B cell (primary cell): ENCODE measurements at regions not wholly inside any gene's neighbourhood (a gene's known extent, or its start where the extent isn't known, plus 50 kb on each side); places are given as distances from the start of the nearest gene placed in this dataset.

Experiments
- ATAC-seq: fragments of 200-7000 bp; cut with Tn5 transposase; one replicate; pipeline ENCODE4 v1.10.0; 2021; ENCODE audit warnings: low read depth, mild to moderate bottlenecking, moderate number of reproducible peaks, moderate library complexity
- CTCF ChIA-PET: fragments of 350-600 bp; sonication (Branson Sonifier 250); formaldehyde crosslinking; loops from one replicate; lab custom pipeline; 2021; ENCODE audit warnings: antibody characterized with exemption, inconsistent platforms; lab: Charles Lee
- POLR2A ChIA-PET: fragments of 350-600 bp; sonication (Branson Sonifier 250); formaldehyde crosslinking; loops from one replicate; lab custom pipeline; 2021; ENCODE audit warnings: antibody characterized with exemption; lab: Charles Lee
- DNase-seq: peaks from one replicate; pipeline ENCODE4 v3.0.0; 2013
- H2AFZ ChIP-seq: 2 replicates; pipeline ENCODE4 v1.6.1; 2012; ENCODE audit warnings: mild to moderate bottlenecking, low read depth, low read length; ENCODE audit not compliant: insufficient read depth, poor library complexity, severe bottlenecking
- H3K27ac ChIP-seq, 2 donors: 1 replicate in 1 of 2; 2 replicates in 1 of 2; pipeline ENCODE4 v1.5.1; 2012 to 2013; ENCODE audit warnings: low read length in 2 of 2, mild to moderate bottlenecking in 2 of 2, moderate library complexity in 1 of 2
- H3K27me3 ChIP-seq, 4 experiments: fragments of 200-600 bp in 1 of 4; sonication (generic) in 1 of 4; replicated peaks in 1 of 4; 1 replicate in 2 of 4; 2 replicates in 2 of 4; pipeline versions ENCODE4 v1.6.1 to v1.7.0; 2013 to 2016; ENCODE audit warnings: low read length in 3 of 4, mild to moderate bottlenecking in 2 of 4, mixed read lengths in 1 of 4, moderate library complexity in 1 of 4; ENCODE audit not compliant: insufficient read depth in 4 of 4, control insufficient read depth in 3 of 4; ENCODE audit errors: control extremely low read depth in 1 of 4
- H3K36me3 ChIP-seq, 2 experiments: replicated peaks in 1 of 2; 1 replicate in 1 of 2; 2 replicates in 1 of 2; pipeline versions ENCODE4 v1.6.1 to v1.7.1; 2013; ENCODE audit warnings: low read length in 1 of 2; ENCODE audit not compliant: insufficient read depth in 2 of 2, control insufficient read depth in 1 of 2; ENCODE audit errors: control extremely low read depth in 1 of 2, extremely low read depth in 1 of 2
- H3K4me1 ChIP-seq, 2 donors: fragments of 200-600 bp in 1 of 2; sonication (generic) in 1 of 2; 1 replicate in 1 of 2; 2 replicates in 1 of 2; pipeline versions ENCODE4 v1.5.1 to v1.6.1; 2013 to 2017; ENCODE audit warnings: low read length in 2 of 2; ENCODE audit not compliant: control insufficient read depth in 2 of 2, insufficient read depth in 2 of 2
- H3K4me2 ChIP-seq: replicated peaks from 2 replicates; pipeline ENCODE3; 2012; ENCODE audit warnings: mild to moderate bottlenecking, low read depth, low read length; ENCODE audit not compliant: poor library complexity, severe bottlenecking
- H3K4me3 ChIP-seq, 5 experiments: fragments of 200-600 bp in 1 of 5; sonication (generic) in 1 of 5; 1 replicate in 3 of 5; 2 replicates in 2 of 5; pipeline versions ENCODE4 v1.5.1 to v1.7.0; 2011 to 2016; ENCODE audit warnings: low read length in 4 of 5, mild to moderate bottlenecking in 4 of 5, low read depth in 2 of 5, control low read depth in 1 of 5, moderate library complexity in 1 of 5; ENCODE audit not compliant: insufficient read depth in 1 of 5; ENCODE audit errors: control extremely low read depth in 1 of 5, extremely low read depth in 1 of 5
- H3K79me2 ChIP-seq: fragments of 200-600 bp; sonication (generic); one replicate; pipeline ENCODE4 v1.6.0; 2016; ENCODE audit warnings: low read length; ENCODE audit not compliant: control insufficient read depth, insufficient read depth
- H3K9ac ChIP-seq: fragments of 200-600 bp; sonication (generic); 2 replicates; pipeline ENCODE4 v1.6.1; 2017; ENCODE audit warnings: mild to moderate bottlenecking, low read length, moderate library complexity
- H3K9me3 ChIP-seq, 3 donors: one replicate each; pipeline versions ENCODE4 v1.6.1 to v1.7.1; 2013; ENCODE audit warnings: low read length in 2 of 3; ENCODE audit not compliant: control insufficient read depth in 2 of 3, insufficient read depth in 1 of 3; ENCODE audit errors: control extremely low read depth in 1 of 3
- H4K20me1 ChIP-seq: 2 replicates; pipeline ENCODE4 v1.6.0; 2012; ENCODE audit warnings: mild to moderate bottlenecking, low read length; ENCODE audit not compliant: insufficient read depth, control insufficient read depth, poor library complexity, severe bottlenecking
- H3K27ac Mint-ChIP-seq: one replicate; pipeline ENCODE4 v1.8.0; 2021; ENCODE audit warnings: mixed read lengths
- H3K27me3 Mint-ChIP-seq: one replicate; pipeline ENCODE4 v1.8.0; 2021; ENCODE audit warnings: mixed read lengths
- H3K4me1 Mint-ChIP-seq: one replicate; pipeline ENCODE4 v1.8.0; 2021; ENCODE audit warnings: mixed read lengths
- H3K4me3 Mint-ChIP-seq: one replicate; pipeline ENCODE4 v1.8.0; 2021; ENCODE audit warnings: mixed read lengths
- H3K9me3 Mint-ChIP-seq: one replicate; pipeline ENCODE4 v1.8.0; 2022; ENCODE audit warnings: mixed read lengths; ENCODE audit not compliant: insufficient read depth
- EZH2 ChIP-seq: IDR thresholded peaks from 2 replicates; pipeline ENCODE4 v1.6.1; 2012; ENCODE audit warnings: borderline replicate concordance, low read depth, mild to moderate bottlenecking, moderate library complexity, low read length; ENCODE audit not compliant: insufficient read depth, poor library complexity, severe bottlenecking
- WGBS: methylation state at CpG from one replicate; pipeline ENCODE4 v1.1.5; 2013; ENCODE audit warnings: missing lambda C conversion rate; ENCODE audit not compliant: insufficient coverage; 5-methylcytosine and 5-hydroxymethylcytosine counted together
- intact Hi-C: fragments of 100-400 bp; cut with micrococcal nuclease; formaldehyde crosslinking; loops from one replicate; pipeline ENCODE4 v1.10.0; 2022
- TF ChIP-seq, protein P1 (sequence below): fragments of 200-600 bp; IDR thresholded peaks from one replicate; pipeline ENCODE4 v1.8.0; 2022; ENCODE audit warnings: antibody characterized with exemption, mild to moderate bottlenecking

DNA sequence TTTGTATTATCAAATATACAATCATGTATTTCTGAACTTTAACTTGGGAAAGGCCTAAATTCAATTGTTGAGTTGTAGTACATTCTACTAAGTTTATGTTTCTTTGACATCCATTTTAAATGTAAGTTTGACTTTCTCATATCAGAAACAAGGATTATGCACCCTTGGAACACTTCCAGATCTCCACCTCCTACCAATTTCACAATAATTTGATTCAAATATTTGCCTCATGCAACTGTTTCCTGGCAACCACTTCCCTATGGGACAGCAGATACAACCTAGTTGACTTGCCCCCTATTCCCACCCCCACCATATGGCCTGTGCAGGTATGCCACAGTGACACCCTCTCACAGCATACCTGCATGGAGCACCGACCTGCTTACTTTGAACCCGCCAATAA, 506.4 kb upstream of the PABPC4L start:
- ChIA-PET POLR2A (no interaction called here), CTCF (no interaction called here)
- no peak overlapping the region for H2AFZ ChIP-seq
- intact Hi-C loops, result no loop called here
- no peak overlapping the region for H3K4me3 Mint-ChIP-seq
- H3K9ac ChIP-seq, result no peak overlapping the region
- H3K36me3 ChIP-seq, result no peaks in the 10 kb centered on the region
- H3K79me2 ChIP-seq, result no peaks in the 10 kb centered on the region
- H3K9me3 Mint-ChIP-seq, result peaks cover 3% of the 10 kb centered on the region
- H3K27ac Mint-ChIP-seq, result no peak overlapping the region
- ATAC-seq, result no peak
- H3K4me1 Mint-ChIP-seq, result no peaks in the 10 kb centered on the region
- no peaks in the 10 kb centered on the region for H3K27me3 ChIP-seq
- H3K4me1 ChIP-seq, result no peaks in the 10 kb centered on the region
- H3K27ac ChIP-seq, result no peak overlapping the region
- DNase-seq, result no peak
- H4K20me1 ChIP-seq, result no peaks in the 10 kb centered on the region
- H3K9me3 ChIP-seq, result no peaks in the 10 kb centered on the region
- H3K4me3 ChIP-seq, result no peak overlapping the region
- H3K27me3 Mint-ChIP-seq, result no peaks in the 10 kb centered on the region
- no peak for TF ChIP-seq EZH2
- TF ChIP-seq, protein P1, sequence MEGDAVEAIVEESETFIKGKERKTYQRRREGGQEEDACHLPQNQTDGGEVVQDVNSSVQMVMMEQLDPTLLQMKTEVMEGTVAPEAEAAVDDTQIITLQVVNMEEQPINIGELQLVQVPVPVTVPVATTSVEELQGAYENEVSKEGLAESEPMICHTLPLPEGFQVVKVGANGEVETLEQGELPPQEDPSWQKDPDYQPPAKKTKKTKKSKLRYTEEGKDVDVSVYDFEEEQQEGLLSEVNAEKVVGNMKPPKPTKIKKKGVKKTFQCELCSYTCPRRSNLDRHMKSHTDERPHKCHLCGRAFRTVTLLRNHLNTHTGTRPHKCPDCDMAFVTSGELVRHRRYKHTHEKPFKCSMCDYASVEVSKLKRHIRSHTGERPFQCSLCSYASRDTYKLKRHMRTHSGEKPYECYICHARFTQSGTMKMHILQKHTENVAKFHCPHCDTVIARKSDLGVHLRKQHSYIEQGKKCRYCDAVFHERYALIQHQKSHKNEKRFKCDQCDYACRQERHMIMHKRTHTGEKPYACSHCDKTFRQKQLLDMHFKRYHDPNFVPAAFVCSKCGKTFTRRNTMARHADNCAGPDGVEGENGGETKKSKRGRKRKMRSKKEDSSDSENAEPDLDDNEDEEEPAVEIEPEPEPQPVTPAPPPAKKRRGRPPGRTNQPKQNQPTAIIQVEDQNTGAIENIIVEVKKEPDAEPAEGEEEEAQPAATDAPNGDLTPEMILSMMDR, result no peak
- no CpG with 5 or more reads among the region's 2 CpGs for WGBS
- H3K4me2 ChIP-seq, result no peak overlapping the region

GRCh38 chr4:134702374-134702773, 500.8 kb upstream of the PABPC4L start:
- Histone ChIP-seq H3K4me1 (no peaks in the 10 kb centered on the region), H3K4me3 (no peak overlapping the region), H3K9ac (no peak overlapping the region), H3K79me2 (no peaks in the 10 kb centered on the region), H3K27me3 (no peaks in the 10 kb centered on the region), H3K27ac (no peak overlapping the region), H2AFZ (no peak overlapping the region), H3K4me2 (no peak overlapping the region), H3K36me3 (no peaks in the 10 kb centered on the region), H4K20me1 (no peaks in the 10 kb centered on the region), H3K9me3 (no peaks in the 10 kb centered on the region)
- TF ChIP-seq, protein P1, result no peak
- TF ChIP-seq EZH2, result no peak
- no peak overlapping the region for H3K4me3 Mint-ChIP-seq
- DNase-seq (no peak), ATAC-seq (no peak)
- intact Hi-C loops, result no loop called here
- CTCF ChIA-PET, result no interaction called here
- no CpG with 5 or more reads among the region's 3 CpGs for WGBS
- peaks cover 6% of the 10 kb centered on the region for H3K9me3 Mint-ChIP-seq
- no peak overlapping the region for H3K27ac Mint-ChIP-seq
- H3K4me1 Mint-ChIP-seq, result no peaks in the 10 kb centered on the region
- POLR2A ChIA-PET, result no interaction called here
- no peaks in the 10 kb centered on the region for H3K27me3 Mint-ChIP-seq
